K562 (cell line): ENCODE measurements at regions not wholly inside any gene's neighbourhood (a gene's known extent, or its start where the extent isn't known, plus 50 kb on each side); places are given as distances from the start of the nearest gene placed in this dataset.

Source experiments
- ATAC-seq: fragments of 200-7000 bp; cut with Tn5 transposase; 3 replicates; pipeline ENCODE4 v1.9.1; 2020; ENCODE audit warnings: moderate library complexity
- BruUV-seq: library from RNA; stranded (reverse); fragments of 400-500 nt; replicated peaks from 2 replicates; lab custom pipeline; 2021; lab: Mats Ljungman, UMichigan
- CTCF ChIA-PET: fragments of 300-600 bp; formaldehyde crosslinking; extraction: SDS; loops from one replicate; lab custom pipeline; 2021; ENCODE audit warnings: low intra/inter-chr PET ratio; lab: Yijun Ruan, JAX
- POLR2A ChIA-PET: fragments of 300-600, 350-650 bp; sonication (Branson Sonifier 250); formaldehyde crosslinking; extraction: SDS; loops from one replicate; lab custom pipeline; 2021; ENCODE audit warnings: antibody characterized with exemption, inconsistent platforms; lab: Yijun Ruan, JAX
- DNase-seq, 4 experiments: peaks; one replicate each; pipeline versions ENCODE4 v3.0.0 to v3.0.0-alpha.2; 2011 to 2018; ENCODE audit warnings: low spot score in 3 of 4, mixed read lengths in 3 of 4; ENCODE audit errors: extremely low read depth in 1 of 4
- FAIRE-seq: peaks from 2 replicates; lab custom pipeline; 2011; peaks lifted over from hg19 to GRCh38; lab: Jason Lieb, UNC
- H2AFZ ChIP-seq: 2 replicates; pipeline ENCODE4 v1.6.0; 2011; ENCODE audit warnings: low read depth, low read length, control low read depth, inconsistent platforms
- H3K27ac ChIP-seq: fragments of 200-600 bp; 3 replicates; pipeline ENCODE4 v1.8.0; 2011; ENCODE audit warnings: low read depth, mild to moderate bottlenecking, control low read depth, inconsistent platforms, low read length, moderate library complexity, mixed read lengths; ENCODE audit errors: extremely low read depth
- H3K27me3 ChIP-seq, 2 experiments: fragments of 300-600 bp in 1 of 2; 2 replicates in 1 of 2; 3 replicates in 1 of 2; pipeline versions ENCODE4 v1.6.0 to v1.8.0; 2011; ENCODE audit warnings: inconsistent platforms in 2 of 2, low read length in 2 of 2, mild to moderate bottlenecking in 1 of 2, mixed read lengths in 1 of 2, moderate library complexity in 1 of 2; ENCODE audit not compliant: control insufficient read depth in 2 of 2, insufficient read depth in 2 of 2
- H3K36me3 ChIP-seq: fragments of 300-600 bp; 3 replicates; pipeline ENCODE4 v1.8.0; 2011; ENCODE audit warnings: mild to moderate bottlenecking, low read length, inconsistent platforms; ENCODE audit not compliant: control insufficient read depth, insufficient read depth
- H3K4me1 ChIP-seq, 2 experiments: fragments of 200-600 bp in 1 of 2; replicated peaks in 1 of 2; 2 replicates in 1 of 2; 3 replicates in 1 of 2; pipeline versions ENCODE4 v1.5.1 to v1.8.0; 2011; ENCODE audit warnings: inconsistent platforms in 2 of 2, low read length in 2 of 2, mild to moderate bottlenecking in 1 of 2, mixed read lengths in 1 of 2, moderate library complexity in 1 of 2; ENCODE audit not compliant: control insufficient read depth in 2 of 2, insufficient read depth in 2 of 2
- H3K4me2 ChIP-seq: 2 replicates; pipeline ENCODE4 v1.6.1; 2011; ENCODE audit warnings: low read length, control low read depth, inconsistent platforms, mixed read lengths; ENCODE audit not compliant: insufficient read depth
- H3K4me3 ChIP-seq: fragments of 200-600 bp; sonication (generic), shearing (Covaris generic); 2 replicates; pipeline ENCODE4 v1.5.1; 2016; ENCODE audit warnings: control low read depth, inconsistent platforms
- H3K79me2 ChIP-seq: fragments of 200-600 bp; 3 replicates; pipeline ENCODE4 v1.8.0; 2011; ENCODE audit warnings: low read length, inconsistent platforms; ENCODE audit not compliant: control insufficient read depth, insufficient read depth
- H3K9ac ChIP-seq, 2 experiments: 2 replicates each; pipeline versions ENCODE4 v1.6.0 to v1.6.1; 2011; ENCODE audit warnings: low read depth in 2 of 2, low read length in 2 of 2, control low read depth in 1 of 2, inconsistent platforms in 1 of 2, mild to moderate bottlenecking in 1 of 2, mixed read lengths in 1 of 2; ENCODE audit not compliant: insufficient read depth in 1 of 2
- H3K9me1 ChIP-seq: one replicate; pipeline ENCODE4 v1.6.0; 2011; ENCODE audit warnings: inconsistent platforms, mild to moderate bottlenecking, low read length, moderate library complexity; ENCODE audit not compliant: control insufficient read depth, insufficient read depth
- H3K9me3 ChIP-seq: replicated peaks from 2 replicates; pipeline ENCODE4 v1.5.1; 2011; ENCODE audit warnings: low read depth, low read length, inconsistent platforms; ENCODE audit not compliant: control insufficient read depth, insufficient read depth
- H4K20me1 ChIP-seq: replicated peaks from 2 replicates; pipeline ENCODE4 v1.6.1; 2011; ENCODE audit warnings: low read length, inconsistent platforms, mixed read lengths; ENCODE audit not compliant: control insufficient read depth, insufficient read depth
- GABPB2 ChIP-seq: fragments of 250-450 bp; sonication (Bioruptor Pico); conservative IDR thresholded peaks from 2 replicates; pipeline ENCODE4 v1.5.1; 2021; ENCODE audit warnings: mild to moderate bottlenecking
- GATA2 ChIP-seq: sonication (generic); formaldehyde crosslinking; IDR thresholded peaks from 2 replicates; pipeline ENCODE4 v1.4.0; 2020; ENCODE audit warnings: mild to moderate bottlenecking, missing genetic modification reagents
- RBM34 ChIP-seq: fragments of 200-400 bp; formaldehyde crosslinking; IDR thresholded peaks from 2 replicates; pipeline ENCODE4 v1.6.1; 2018; ENCODE audit warnings: low read length, borderline replicate concordance; ENCODE audit not compliant: insufficient read depth
- SNIP1 ChIP-seq: fragments of 450-650 bp; IDR thresholded peaks from 2 replicates; pipeline ENCODE4 v1.7.1; 2017; ENCODE audit warnings: low read depth, mild to moderate bottlenecking
- ZC3H11A ChIP-seq: IDR thresholded peaks from 2 replicates; pipeline ENCODE4 v1.6.1; 2012; ENCODE audit warnings: low read depth, low read length, improper control_type of control experiment
- ZFX ChIP-seq: sonication (generic); formaldehyde crosslinking; IDR thresholded peaks from 2 replicates; pipeline ENCODE4 v1.8.0; 2022; ENCODE audit warnings: mild to moderate bottlenecking, missing genetic modification reagents, moderate library complexity
- WGBS: fragments of 100-300 bp; shearing (Covaris generic); methylation state at CpG from one replicate; pipeline ENCODE4 v1.1.6; 2016; ENCODE audit warnings: low coverage, mixed read lengths; ENCODE audit not compliant: insufficient coverage; ENCODE audit errors: missing lambda C conversion rate; 5-methylcytosine and 5-hydroxymethylcytosine counted together
- in situ Hi-C: fragments of 300-500 bp; cut with MboI; formaldehyde crosslinking; loops from 4 replicates; pipeline ENCODE4 v1.15.0; 2018; ENCODE audit warnings: inconsistent platforms, mixed read lengths
- intact Hi-C: fragments of 100-400 bp; cut with micrococcal nuclease; formaldehyde crosslinking; loops from 2 replicates; pipeline ENCODE4 v1.14.2; 2022

DNA sequence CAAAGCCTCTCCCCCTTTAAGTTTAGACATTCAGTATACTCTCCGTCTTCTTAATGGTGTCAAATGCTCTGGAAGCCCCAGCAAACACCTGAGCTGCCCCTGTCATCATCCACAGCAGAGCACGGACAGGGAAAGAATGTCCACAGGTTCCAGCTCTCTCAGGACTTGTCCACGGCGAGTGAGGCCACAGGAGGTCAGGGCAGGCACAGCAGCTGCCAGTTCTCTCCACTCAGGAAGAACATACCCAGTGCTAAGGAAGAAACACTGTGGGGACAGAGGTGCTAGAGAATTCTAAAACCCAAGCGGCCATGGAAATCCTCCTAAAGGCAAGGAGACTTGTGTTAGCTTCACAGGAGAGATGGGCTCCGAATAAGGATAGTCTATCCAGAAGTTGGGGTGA is 132.0 kb upstream of the SERP2 start (continued):
- TF ChIP-seq GABPB2 (CRISPR knock-in tag): no peak
- TF ChIP-seq GATA2: no peak
- no peak for TF ChIP-seq SNIP1
- no peak for TF ChIP-seq RBM34
- TF ChIP-seq, all 486 proteins: peak for 0

- no peak for ATAC-seq
- peaks cover 0 to 5% of the 10 kb centered on the region in 2 experiments; a peak in 1 of 5 replicates for H3K27me3 ChIP-seq
- no peaks in the 10 kb centered on the region for H3K79me2 ChIP-seq
- no peak overlapping the region for H2AFZ ChIP-seq
- no peak overlapping the region for H3K9ac ChIP-seq
- H4K20me1 ChIP-seq: no peaks in the 10 kb centered on the region
- ChIA-PET CTCF (interaction anchor here (0.6 to 2.3 kb wide), 2 partner anchors 143 to 195 kb away, joined by 3 to 24 read pairs; no protein-coding TSS in a partner anchor), POLR2A (interaction anchor here (0.5 kb wide), 1 partner anchor 194 kb away, joined by 3 read pairs; no protein-coding TSS in a partner anchor)
- 0 out of 2 replicates have a peak, but pooled peaks have one; percentile 5 for TF ChIP-seq ZFX (CRISPR knock-in tag)
- TF ChIP-seq ZC3H11A: no peak
- no peak overlapping the region for H3K4me3 ChIP-seq
- FAIRE-seq: no peak
- H3K4me2 ChIP-seq: no peak overlapping the region
- no peaks in the 10 kb centered on the region for H3K9me3 ChIP-seq
- 67% methylated on average over 3 of the region's 3 CpGs for WGBS
- H3K27ac ChIP-seq: no peak overlapping the region
- peaks cover 0 to 11% of the 10 kb centered on the region in 2 experiments; a peak in 1 of 5 replicates for H3K4me1 ChIP-seq
- BruUV-seq: no TSS peak
- intact Hi-C loops: loop anchor here (1.0 to 10.0 kb wide), 5 partner anchors 65 to 335 kb away; no protein-coding TSS in a partner anchor
- H3K36me3 ChIP-seq: no peaks in the 10 kb centered on the region
- DNase-seq: no peak
- no peaks in the 10 kb centered on the region for H3K9me1 ChIP-seq
- in situ Hi-C loops: loop anchor here (10.0 kb wide), 1 partner anchor 1182 kb away; no protein-coding TSS in a partner anchor
These were observed 130.9 kb upstream of the SERP2 start for GRCh38 chr13:44242766-44243165.
